ENCODE measurements at regions not wholly inside any gene's neighbourhood (a gene's known extent, or its start where the extent isn't known, plus 50 kb on each side); places are given as distances from the start of the nearest gene placed in this dataset.
"Not testable (repeated sequence)": the region's sequence is repeated elsewhere in the genome, so short reads cannot be mapped to it uniquely, and the experiment has no call there.

- no peak for DNase-seq (ENCODE audit: low spot score)
Measured at GRCh38 chr17:5896215-5896614, 174.0 kb upstream of the WSCD1 start.

DNA sequence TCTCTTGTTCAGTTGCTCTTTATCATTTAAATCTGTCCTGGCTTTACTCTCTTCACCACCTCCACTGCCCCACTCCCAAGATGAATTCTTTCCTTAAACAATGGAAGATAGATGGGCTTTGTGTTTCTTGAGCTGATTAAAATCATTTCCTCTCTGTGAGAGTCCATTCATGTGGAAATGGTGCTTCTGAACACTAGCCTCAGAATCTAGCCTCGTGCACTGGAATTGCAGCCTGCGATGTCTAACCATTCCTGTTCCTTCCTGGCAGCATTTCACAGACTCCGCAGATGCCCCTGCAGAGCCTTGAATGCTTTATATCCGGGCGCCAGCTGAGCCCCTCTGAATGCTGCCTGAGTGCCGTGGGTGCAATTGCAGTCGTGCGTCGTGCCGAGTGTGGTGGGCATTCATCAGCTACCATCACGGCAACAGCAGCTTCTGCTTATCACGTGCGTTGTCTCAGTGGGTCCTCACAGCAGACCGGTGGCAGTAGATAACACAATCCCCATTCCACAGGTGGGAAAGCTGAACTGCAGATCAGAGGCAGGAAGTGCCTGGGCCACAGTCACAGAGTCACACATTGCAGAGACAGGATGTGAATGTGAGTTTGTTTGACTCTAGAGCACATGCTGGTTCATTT, 172.8 kb upstream of the WSCD1 start:
- DNase-seq (ENCODE audit: low spot score): no peak

- not testable (repeated sequence) for DNase-seq (ENCODE audit: low spot score)
Measured at GRCh38 chr17:5897981-5898380, 172.2 kb upstream of the WSCD1 start.

DNA sequence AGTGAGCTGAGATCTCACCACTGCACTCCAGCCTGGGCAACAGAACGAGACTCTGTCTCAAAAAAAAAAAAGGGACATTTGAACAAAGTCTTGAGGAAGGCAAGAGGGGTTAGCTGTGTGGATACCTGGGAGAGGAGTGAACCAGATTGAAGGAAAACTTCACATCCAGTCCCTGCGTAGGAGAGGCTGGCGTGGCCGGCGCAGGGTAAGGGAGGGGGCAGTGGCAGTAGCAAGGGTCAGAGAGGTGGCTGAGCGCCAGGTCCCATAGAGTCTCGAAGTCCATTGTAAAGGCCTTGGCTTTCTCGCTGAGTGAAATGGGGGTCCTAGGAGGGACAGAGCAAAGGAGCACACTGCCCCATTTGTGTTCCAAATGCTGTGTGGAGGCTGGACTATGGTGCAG, 171.8 kb upstream of the WSCD1 start:
- DNase-seq (ENCODE audit: low spot score): no peak

DNA sequence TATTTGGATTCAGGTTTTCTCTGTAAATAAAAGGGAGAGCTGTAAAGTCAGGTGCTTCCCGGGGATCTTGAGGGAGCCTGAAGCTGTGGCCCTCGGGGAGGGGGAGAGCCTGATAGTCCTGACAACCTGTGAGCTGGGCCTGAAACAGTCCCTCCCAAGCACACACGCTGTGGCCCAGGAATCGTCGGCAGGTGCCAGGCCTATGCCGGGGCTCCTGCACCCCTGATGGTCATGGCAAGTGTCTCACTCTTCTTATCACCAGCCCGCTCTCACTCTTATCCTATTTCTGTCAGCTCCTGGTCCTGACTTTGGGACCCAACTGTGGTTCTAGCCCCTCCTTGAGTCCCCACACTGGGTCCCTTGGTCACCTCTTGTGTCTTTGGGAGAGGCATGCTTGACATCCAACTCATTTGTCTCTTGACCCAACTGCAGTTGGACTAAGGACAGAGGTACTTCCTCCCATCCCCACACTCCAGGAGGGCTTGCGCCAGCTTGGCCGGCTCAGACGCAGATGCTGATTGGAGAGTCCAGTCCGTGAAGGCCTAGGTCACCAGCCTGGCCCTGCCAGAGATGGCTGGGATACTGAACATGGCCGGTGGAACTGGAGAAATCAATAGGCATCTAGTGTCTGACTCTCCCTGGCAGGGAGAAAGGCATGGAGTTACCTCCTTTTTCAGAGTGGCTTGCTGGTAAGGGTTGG, 170.5 kb upstream of the WSCD1 start:
- DNase-seq (ENCODE audit: low spot score): no peak

DNA sequence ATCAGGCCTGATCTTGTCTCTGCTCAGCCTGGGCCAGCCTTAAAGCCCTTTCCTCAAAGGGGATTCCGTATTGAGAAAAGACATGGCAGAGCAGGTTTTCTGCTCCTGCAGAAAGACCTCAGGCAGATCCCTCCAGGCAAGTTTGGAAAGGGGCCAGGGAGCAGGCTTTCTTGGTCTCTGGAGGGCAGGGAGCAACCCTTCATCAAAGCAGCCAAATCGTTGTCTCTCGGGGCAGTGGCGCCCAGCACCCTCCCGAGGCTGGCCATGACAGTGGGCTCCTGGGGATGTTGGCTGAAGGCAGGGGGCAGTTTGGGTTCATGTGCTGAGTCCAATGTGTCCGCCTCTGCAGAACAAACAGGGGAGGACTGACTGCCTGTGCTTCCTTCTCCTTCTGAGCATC, 168.4 kb upstream of the WSCD1 start:
- DNase-seq (ENCODE audit: low spot score): no peak

DNA sequence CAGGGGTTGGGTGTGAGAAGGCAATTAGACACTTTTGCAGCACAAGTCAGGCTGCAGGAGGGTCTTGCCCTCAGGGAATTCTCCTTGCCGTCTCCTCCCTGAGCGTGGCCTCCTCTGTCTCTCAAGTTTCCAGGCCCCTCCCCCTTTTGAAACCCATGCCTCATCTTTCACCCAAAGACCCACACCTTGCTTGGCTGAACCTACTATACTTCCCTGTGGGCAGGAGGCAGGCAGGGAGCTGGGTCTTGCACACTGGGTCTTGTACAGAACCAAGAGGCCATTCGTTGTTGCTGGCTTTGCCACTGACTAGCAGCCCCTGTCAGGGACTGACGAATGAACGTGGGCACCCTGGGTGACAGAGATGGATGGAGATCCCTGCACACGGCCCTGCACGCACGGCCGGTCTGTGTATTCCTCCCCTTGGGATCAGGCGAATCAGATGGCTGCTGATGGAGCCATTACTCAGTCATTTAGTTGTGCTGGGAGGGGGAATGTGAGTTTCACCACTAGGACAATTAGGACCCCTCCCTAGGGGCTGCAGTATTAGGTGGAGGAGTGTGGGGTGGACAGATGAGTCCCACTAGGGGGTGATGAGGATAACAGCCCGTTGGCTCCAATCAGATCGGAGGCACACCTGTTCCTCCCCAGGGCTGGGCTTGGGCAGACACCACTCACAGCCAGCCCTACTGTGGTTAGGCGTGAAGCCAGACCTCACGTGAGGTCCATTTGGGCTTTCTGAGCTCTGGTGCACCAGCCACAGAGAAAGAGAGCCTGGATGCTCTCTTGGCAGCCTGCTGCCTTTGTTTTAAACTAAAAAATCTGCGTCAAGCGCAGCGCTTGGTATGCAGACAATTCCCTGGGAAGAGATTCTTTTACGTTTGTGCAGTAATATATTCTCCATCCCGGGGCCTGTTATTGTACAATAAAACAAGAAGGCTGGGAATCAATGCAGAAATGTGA, 167.7 kb upstream of the WSCD1 start:
- DNase-seq (ENCODE audit: low spot score): no peak

- DNase-seq (ENCODE audit: low spot score): no peak
Measured at GRCh38 chr17:5911919-5912318, 158.3 kb upstream of the WSCD1 start.

DNA sequence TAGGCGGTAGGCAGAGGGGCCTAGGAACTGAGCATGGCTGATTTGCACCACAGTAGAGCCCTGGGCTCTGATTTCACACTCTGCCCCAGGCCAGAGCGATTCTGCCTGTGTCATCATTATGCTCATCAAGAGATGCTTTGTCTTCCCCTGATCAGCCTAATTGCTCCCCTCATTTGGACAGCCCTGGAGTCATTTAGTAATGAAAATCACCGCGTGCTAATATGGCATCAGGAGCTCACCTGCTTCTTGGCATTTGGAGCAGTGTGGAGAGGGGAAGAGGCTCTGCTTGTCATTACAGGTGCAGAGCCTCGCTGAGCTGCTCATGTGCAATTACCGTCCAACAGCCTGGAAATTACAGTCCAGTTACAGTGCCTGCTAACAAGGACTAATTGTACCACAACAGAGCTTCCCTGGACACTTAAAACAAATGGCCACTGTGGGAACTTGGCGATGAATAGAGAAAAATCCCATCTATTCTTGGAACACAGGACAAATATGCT, 157.1 kb upstream of the WSCD1 start:
- DNase-seq (ENCODE audit: low spot score): peak; percentile 24

DNA sequence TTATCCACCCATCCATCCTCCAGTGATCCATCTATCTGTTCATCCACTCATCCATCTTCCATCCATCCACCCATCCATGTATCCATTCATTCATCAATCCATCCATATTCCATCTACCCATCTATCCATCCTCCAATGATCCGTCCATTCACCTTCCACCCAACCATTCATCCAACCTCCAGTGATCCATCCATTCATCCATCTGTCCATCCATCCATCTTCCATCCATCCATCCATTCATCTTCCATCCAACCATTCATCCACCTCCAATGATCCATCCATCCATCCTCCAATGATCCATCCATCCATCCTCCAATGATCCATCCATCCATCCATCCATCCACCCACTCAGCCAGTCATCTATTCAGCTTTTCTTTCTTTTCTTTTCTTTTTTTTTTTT, 156.5 kb upstream of the WSCD1 start:
- no peak for DNase-seq (ENCODE audit: low spot score)

GRCh38 chr17:5915337-5915736, 154.8 kb upstream of the WSCD1 start:
- peak; percentile 16 for DNase-seq (ENCODE audit: low spot score)

DNA sequence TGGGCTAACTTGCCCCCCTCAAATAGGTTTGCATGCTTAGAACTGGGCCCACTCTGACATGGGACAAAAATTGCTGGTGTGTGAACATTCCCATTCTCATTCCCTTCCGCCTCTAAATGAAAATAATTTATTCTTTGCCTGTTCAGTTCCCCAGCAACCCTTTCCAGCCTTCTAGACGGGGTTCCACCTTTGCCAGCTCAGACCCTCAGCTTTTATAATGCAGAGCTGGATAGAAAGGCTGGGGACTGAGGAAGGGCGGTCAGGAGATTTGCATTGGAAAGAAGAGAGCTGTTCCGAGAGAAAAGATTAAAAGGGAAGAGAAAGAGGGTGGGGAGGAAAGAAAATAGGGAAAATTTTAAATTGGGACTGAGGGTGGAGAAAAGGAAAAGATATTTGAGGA, 151.1 kb upstream of the WSCD1 start:
- DNase-seq (ENCODE audit: low spot score): no peak

DNA sequence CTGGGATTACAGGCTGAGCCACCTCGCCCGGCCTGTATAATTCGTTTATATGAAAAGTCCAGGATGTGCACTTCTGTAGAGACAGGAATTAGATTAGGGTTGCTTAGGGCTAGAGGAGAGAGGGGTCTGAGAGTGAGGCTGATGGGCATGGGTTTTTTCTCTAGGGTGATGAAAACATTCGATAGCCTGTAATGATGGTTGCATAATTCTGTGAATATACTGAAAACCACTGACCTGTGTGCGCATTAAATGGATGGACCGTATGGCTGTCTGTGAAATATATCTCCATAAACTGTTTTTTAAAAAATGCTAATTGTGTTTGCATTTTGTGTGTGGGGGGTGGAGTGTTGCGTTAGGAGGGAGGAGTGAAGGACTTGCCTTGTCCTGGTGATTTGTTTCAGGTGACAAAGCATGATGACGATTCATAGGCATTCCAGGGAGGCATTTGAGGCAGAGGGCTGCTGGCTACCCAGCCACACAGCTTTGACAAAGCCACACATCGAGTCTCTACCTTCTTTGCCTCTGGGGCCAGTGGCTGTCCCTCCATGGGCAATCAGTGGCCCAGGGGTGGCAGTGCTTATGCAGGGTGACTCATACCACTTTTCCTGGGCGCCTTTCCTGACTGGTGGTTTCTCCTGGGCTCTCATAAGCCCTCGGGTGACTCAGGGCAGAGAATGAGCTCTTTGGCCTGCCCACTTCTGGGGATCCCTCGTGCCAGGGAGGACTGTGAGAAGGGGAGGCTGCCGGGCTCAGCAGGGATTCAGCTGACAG, 148.5 kb upstream of the WSCD1 start:
- peak; percentile 37 for DNase-seq (ENCODE audit: low spot score)

DNA sequence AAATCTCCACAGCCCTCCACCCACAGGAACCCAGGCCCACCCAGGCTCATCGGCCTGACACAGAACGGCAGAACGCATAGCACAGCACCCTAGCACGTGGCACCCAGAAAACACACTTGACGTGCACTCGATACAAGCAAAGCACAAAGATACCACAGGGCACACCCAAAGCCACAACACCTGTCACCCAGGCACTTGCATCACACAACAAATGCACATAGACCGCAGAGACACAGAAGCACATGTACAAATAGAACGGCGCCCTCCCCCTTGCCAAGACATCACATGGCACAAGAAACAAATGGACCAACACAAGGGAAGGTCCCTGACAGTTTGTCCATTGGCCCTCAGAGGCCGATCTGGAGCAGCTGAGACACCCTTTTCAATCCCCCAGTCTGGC, 147.7 kb upstream of the WSCD1 start:
- DNase-seq (ENCODE audit: low spot score): peak; percentile 69

DNA sequence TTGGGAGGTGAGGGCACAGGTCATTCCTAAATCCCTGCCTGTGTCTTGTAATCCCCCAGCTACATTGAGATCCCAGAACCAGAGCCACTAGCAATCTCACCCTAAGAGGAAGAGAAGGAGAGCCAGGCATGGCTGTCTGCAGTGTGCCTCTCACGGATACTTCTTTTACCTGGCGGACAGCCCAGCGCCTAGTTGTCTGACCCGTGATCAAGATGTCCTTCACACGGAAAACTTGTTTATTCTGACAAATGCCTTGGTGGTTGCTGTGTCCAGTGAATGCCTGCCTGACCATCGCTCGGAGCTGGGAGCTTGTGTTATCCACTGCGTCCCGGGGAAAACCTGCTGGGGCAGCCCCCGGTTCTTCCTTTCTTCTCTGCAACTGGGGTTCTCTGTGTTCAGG, 140.5 kb upstream of the WSCD1 start:
- no peak for DNase-seq (ENCODE audit: low spot score)

DNA sequence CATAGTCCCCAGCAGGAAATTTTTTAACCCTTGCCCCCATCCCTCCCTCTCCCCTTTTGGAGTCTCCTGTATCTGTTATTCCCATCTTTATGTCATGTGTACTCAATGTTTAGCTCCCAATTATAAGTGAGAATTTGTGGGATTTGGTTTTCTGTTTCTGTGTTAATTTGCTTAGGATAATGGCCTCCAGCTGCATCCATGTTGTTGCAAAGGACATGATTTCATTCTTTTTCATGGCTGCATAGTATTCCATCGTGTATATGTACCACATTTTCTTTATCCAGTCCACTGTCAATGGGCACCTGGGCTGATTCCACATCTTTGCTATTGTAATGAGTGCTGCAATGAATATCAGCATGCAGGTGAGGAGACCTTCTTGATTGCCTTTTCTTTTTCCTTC, 139.6 kb upstream of the WSCD1 start:
- not testable (repeated sequence) for DNase-seq (ENCODE audit: low spot score)

DNA sequence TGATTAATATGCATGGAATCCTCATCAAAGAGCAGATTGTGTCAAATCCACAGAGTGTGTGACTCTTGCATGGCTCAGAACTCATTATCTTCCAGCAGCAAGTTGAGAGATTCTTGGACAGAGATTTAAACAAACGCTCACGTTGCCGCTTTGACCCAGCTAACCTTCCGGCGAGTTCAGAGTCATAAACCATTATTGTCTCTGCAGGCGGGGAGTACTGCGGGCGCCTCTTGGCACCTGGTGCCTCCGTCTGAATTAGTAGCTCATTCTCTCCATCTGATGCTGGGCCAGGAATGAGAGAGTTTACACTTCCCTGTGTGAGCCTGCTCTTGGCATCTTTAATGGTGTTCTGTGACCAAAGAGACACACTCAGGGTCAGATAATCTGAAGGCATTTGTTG, 138.6 kb upstream of the WSCD1 start:
- DNase-seq (ENCODE audit: low spot score): no peak

DNA sequence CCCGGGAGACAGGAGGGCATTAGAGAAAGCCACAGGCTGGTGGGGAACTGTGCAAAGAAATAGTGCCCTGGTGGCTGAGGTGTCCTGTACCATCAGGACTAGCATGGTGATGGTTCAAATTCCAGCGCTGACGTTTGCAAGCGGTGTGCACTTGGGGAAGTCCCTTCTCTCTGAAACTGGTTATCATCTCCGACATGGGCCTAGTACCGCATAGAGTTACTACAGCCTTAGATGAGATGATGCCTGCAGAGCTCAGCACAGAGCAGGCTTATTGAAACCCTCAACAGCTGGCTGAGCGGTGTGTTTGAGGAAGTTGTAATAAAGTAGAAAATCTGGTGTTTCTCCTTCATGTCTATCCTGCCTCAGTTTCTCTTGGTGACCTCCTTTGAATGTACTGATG, 136.7 kb upstream of the WSCD1 start:
- no peak for DNase-seq (ENCODE audit: low spot score)

DNA sequence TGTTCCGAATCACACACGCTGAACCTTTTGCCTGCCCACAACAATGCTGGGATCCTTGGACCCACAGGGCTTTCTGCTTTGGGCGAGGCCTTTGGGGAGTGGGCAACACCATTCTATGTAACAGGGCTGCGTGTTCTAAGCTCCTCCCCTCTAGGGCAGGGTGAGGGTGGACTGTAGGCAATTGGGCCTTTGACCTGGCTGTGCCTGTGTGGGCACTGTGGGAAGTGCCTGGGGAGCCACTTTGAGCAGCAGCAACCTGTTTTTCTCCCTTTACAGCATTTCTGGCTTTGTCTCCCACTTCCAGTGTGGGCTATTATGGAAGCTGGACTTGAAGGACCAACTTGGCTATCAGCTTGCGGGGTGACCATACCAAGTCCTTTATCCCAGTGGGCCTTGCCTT, 128.9 kb upstream of the WSCD1 start:
- no peak for DNase-seq (ENCODE audit: low spot score)

GRCh38 chr17:5942687-5943086, 127.5 kb upstream of the WSCD1 start:
- DNase-seq (ENCODE audit: low spot score): no peak

DNA sequence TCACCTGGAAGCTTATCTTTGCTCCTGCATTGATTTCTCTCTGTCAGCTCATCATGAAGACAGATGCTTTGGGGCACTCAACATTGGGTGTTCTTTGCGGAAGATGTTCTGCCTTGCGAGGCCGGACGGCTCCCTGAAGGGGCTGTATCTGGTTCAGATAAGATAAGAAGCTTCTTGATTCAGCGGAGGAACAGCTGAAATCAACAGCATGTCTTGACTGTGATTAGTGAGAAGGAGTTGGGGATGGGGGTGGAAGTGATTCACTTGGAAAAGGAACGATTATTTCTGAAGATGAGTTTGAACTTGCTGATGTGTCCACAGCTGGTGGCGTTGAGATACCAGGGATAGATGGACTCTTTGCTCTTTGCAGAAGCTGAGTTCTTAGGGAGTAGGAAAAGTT, 126.9 kb upstream of the WSCD1 start:
- DNase-seq (ENCODE audit: low spot score): no peak
